ENCODE measurements at regions not wholly inside any gene's neighbourhood (a gene's known extent, or its start where the extent isn't known, plus 50 kb on each side); places are given as distances from the start of the nearest gene placed in this dataset.

GRCh38 chr4:41318839-41319530 lies 62.3 kb downstream of the UCHL1 start:
- DNase-seq = no peak

- no peak for DNase-seq
Observed at GRCh38 chr4:41319553-41319952, 62.8 kb downstream of the UCHL1 start.

GRCh38 chr4:41320278-41320677 lies 63.5 kb downstream of the UCHL1 start:
- DNase-seq = no peak

GRCh38 chr4:41320786-41321185 lies 64.1 kb downstream of the UCHL1 start:
- no peak for DNase-seq

- no peak for DNase-seq
Observed at GRCh38 chr4:41321216-41321945, 64.7 kb downstream of the UCHL1 start.

- DNase-seq = no peak
Observed at GRCh38 chr4:41322617-41323016, 65.9 kb downstream of the UCHL1 start.

GRCh38 chr4:41323179-41323578 lies 66.5 kb downstream of the UCHL1 start:
- no peak for DNase-seq

GRCh38 chr4:41323706-41324105 lies 67.0 kb downstream of the UCHL1 start:
- DNase-seq = no peak

GRCh38 chr4:41324861-41325260 lies 68.1 kb downstream of the UCHL1 start:
- no peak for DNase-seq

GRCh38 chr4:41325901-41326300 lies 69.2 kb downstream of the UCHL1 start:
- no peak for DNase-seq

- DNase-seq = no peak
Observed at GRCh38 chr4:41326776-41327175, 70.0 kb downstream of the UCHL1 start.

- no peak for DNase-seq
Observed at GRCh38 chr4:41327770-41328169, 71.0 kb downstream of the UCHL1 start.

GRCh38 chr4:41329361-41329760 lies 72.6 kb downstream of the UCHL1 start:
- DNase-seq = no peak

GRCh38 chr4:41331224-41331623 lies 74.5 kb downstream of the UCHL1 start:
- DNase-seq = no peak

GRCh38 chr4:41332510-41333054 lies 75.9 kb downstream of the UCHL1 start:
- DNase-seq = no peak

- DNase-seq = no peak
Observed at GRCh38 chr4:41334182-41334581, 77.5 kb downstream of the UCHL1 start.

- peak; percentile 72 for DNase-seq
Observed at GRCh38 chr4:41339812-41340809, 83.4 kb downstream of the UCHL1 start.

- DNase-seq = no peak
Observed at GRCh38 chr4:41346306-41347061, 89.8 kb downstream of the UCHL1 start.

- DNase-seq = no peak
Observed at GRCh38 chr4:41349021-41349420, 92.3 kb downstream of the UCHL1 start.

- DNase-seq = peak; percentile 35
Observed at GRCh38 chr4:41358647-41359421, 102.1 kb downstream of the UCHL1 start.

- DNase-seq = no peak
Observed at GRCh38 chr4:41359422-41359775, 102.7 kb downstream of the UCHL1 start.

- DNase-seq = no peak
Observed at GRCh38 chr4:41359836-41360213, 103.1 kb downstream of the UCHL1 start.

All from NCI-H446 treated with DMSO at 0.1 percent for 48 hours (cell line).